HG03439 (cell line): ENCODE measurements at regions not wholly inside any gene's neighbourhood (a gene's known extent, or its start where the extent isn't known, plus 50 kb on each side); places are given as distances from the start of the nearest gene placed in this dataset.
"Not testable (repeated sequence)": the region's sequence is repeated elsewhere in the genome, so short reads cannot be mapped to it uniquely, and the experiment has no call there.

Experiments
- ATAC-seq: cut with Tn5 transposase; IDR thresholded peaks from one replicate; pipeline ENCODE4 v1.9.1; 2021; ENCODE audit warnings: mild to moderate bottlenecking, moderate library complexity; ENCODE audit not compliant: unreplicated experiment

DNA sequence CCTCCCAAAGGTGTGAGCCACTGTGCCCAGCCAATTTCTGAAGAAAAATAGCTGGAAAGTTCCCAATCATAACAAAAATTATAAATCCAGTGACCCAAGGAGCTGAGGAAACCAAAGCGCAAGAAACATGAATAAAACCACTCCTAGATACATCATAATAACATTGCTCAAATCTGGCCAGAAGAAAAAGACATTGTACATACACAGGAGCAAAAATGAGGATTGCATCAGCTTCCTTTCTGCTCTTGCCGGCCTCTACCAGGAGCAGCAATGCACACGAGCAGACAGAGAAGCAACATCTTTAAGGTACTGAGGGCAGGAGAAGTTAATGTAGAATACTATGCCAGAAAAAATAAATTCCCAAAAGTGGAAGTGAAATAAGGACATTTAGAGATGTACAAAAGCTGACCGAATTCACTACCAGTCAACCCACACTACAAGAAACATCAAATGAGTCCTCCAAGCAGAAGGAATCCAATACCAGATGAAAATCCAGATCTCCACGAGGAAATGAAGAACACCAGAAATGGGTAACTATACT is 127.0 kb upstream of the NBPF11 start:
- ATAC-seq: not testable (repeated sequence)

DNA sequence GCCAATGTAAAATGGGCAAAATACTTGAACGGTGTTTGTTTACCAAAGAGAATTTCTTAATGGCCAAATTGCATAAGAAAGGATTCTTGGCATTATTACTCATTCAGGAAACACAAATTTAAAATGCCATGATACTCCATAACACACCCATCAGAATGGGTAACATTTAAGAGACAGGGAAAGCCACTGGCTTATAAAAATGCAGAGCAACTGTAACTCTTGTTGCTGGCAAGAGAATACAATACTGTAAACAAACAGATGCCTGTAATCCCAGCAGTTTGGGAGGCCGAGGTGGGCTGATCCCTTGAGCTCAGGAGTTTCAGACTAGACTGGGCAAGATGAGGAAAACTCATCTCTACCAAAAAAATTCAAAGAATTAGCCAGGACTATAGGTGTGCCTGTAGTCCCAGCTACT is 125.8 kb upstream of the NBPF11 start:
- ATAC-seq: not testable (repeated sequence)

DNA sequence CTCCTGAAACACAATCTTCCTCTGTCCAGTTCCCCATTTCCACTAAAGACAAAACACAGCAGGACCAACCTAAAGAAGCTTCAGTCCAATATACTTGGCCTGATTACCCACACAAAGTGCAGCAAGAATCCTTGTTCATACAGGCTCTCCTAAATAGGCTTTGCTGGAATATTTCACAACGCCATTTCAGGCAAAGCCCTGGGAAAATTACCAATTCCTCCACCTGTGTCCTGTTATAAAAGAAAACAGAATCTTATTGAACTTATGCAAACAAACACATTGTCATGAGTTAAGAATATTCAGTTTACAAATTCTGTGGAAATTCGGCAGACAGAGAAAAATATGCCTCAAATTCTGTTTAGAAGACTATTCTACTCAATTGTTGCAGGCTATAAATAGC is 115.0 kb upstream of the NBPF11 start:
- not testable (repeated sequence) for ATAC-seq

DNA sequence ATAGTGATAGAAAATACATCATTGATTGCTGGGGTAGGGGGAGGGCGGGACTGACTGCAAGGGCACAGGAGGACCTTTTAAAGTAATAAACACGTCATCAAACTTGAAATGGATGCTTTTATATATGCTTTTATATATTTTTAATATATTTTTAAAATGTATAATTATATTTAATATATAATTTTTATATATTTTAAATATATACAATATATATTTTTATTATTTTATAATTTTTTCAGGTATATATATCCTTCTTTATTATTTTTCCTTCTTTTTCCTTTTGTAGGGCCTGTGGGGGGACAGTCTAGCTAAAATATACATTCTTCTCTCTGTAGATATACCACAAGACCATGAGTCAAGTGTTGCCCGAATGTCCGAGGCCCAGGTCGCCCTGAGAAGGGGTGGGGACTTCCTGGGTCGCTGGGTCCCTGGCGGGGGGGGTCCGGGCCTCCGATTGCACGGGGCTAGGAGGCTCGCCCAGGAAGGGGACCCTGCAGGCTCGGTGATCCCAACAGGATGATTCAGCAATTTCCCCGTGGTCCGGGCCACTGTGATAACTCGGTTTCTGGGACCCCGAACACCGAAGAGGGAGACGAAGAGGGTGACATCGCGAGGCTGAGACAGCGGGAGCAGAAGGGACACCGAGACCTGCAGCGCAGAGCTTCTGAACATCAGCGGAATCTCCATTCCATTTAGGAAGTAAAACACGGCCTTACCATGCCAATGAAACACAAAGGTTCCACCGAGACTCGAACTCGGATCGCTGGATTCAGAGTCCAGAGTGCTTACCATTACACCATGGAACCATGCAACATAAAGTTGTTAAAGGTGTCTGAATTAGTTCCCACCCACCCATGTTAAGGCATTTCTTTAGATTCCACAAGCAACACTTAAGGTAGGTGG is 112.5 kb upstream of the NBPF11 start:
- ATAC-seq: no peak

DNA sequence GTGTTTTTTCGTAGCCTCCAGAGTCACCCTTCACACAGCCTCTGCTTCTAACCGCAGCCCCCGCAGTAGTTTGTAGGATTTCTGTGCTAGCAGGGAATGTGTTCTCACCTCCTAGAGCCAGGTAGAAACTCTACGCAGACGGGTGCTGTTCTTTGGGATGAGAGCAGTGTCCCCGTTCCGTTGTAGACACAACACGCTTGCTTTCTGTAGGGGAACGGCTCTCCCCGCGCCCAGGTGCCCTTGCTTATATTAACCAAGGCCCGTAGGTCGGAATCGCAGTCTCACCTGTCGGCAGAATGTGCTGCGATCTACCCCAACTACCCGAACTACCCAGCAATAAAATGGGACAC is 111.8 kb upstream of the NBPF11 start:
- no peak for ATAC-seq

DNA sequence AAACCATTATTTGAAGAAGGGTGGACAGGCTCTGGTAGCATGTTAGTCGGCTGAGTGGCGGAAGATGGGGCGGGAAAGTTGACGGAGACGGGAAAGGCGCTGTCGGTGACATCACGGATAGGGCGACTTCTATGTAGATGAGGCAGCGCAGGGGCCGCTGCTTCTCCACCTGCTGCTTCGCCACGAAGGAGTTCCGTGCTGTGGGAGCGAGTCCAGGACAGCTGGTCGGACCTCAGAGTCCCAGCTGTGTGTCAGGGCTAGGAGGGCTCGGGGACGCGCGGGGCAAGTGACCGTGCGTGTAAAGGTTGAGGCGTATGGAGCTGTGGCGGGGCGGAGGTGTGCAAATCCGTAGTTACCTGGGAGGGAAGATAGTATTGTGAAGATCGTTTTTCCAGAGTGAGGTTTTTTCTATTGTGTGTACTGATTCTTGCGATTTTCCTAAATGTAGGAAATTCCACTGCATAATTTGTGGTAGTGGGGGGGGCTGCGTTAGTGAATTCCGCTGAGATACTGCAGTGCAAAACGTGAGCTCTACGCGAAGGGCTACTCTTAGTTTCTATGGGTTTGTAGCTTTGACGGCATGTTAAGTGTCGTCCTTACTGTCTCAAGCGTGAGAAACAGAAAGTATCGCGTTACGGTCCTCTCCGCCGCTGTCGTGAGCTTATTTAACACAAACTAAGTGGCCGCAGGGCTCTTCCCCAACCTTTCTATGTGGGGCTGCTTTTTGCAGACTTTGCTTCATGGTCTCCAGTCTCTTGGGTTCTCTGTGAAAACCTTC is 111.2 kb upstream of the NBPF11 start:
- peak; percentile 82 for ATAC-seq

DNA sequence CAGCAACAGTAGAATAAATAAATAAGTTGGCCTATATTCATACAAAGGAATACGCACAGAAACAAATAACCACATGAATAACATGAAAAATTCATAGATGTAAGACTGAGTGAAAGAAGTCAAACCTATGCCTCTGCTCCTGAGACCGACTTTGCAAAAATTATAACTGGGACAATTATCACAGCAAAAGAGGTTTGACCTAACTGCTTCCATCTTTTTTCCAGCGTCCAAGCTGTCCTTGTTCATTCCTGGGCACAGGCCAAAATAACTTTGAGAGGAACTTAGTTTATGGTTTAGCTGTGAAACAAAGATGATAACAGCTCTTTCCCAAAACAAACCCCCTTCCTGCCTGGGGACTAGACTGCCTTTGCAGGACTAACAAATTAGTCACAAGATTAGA is 109.6 kb upstream of the NBPF11 start:
- not testable (repeated sequence) for ATAC-seq

DNA sequence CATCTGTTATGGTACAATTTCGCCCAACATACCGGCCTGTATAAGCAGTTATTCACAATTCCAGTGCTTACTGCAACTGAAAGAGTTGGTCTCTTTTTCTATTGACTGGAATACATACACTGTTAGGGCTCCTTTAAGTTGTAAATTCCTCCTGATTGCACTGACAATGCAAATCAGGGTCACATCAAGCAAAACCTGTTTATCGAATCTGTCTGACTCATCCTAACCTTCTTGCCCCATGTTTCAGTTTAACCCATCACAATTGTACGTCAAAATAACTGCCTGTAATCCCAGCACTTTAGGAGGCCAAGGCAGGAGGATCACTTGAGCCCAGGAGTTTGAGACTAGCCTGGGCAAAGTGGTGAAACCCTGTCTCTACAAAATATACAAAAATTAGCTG is 105.8 kb upstream of the NBPF11 start:
- ATAC-seq: not testable (repeated sequence)

DNA sequence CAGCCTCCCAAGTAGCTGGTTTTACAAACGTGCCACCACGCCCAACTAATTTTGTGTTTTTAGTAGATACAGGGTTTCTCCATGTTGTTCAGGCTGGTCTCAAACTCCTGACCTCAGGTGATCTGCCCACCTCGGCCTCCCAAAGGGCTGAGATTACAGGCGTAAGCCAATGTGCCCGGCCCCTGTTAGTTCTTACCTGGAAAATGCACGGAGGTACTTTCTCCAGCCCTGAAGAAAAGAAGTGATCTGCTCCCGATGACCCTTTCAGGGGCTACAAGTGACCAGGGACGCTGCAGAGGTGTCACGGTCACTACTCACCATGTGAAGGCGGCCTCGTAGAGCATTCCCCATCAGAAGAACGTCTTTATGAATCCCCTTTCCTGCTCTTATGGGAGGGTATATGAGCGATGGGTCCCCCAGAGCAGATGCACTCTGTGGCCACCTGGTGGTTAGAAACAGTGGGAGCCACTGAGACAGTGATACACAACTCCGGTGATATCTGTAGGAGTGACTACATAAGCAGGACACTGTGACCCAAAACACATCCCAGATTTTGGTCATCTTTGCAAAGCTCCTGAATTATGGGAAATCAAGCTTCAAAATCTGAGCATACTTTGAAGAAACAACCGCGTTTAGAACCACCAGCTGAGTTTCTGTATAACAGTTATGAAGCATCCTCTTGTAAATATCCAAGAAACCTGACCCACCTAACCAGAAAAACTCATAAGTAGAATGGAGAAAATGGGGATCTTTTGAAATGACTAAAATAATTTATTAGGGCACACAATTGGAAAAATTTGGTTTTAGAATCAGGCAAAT is 102.7 kb upstream of the NBPF11 start:
- ATAC-seq: not testable (repeated sequence)

DNA sequence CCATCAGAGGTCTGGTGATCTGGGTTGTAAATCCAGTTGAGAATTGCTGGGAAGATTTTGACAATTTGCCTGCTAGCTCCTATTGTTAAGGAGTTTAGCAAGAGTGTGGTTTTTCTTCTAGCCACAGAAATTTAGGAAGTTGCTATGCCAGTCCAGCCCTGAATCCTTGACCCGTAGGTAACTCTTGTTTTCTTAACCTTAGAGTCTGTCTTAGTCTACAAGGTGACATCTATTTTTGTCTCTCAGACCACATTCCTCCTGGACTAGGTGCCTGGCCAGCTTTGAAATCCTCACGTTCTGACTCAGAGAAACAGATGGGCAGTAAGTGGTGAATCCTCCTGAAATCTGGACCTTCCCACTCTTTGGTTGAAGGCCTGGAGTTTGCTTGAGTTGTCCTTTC is 101.7 kb upstream of the NBPF11 start:
- ATAC-seq: not testable (repeated sequence)

DNA sequence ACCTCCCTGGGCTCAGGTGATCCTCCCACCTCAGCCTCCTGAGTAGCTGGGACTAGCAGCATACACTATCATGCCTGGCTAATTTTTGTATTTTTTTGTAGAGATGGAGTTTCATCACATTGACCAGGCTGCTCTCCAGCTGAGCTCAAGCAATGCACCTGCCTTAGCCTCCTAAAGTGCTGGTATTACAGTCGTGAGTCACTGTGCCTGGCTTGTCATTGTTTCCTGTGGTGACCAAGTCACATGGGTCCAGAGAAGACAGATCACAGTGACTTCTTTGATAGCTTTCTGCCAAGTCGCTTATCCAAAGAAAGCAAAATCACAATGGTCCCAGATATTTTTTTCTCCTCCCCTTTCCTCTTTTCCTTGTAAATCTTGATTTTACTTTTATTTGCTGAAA is 96.7 kb upstream of the NBPF11 start:
- not testable (repeated sequence) for ATAC-seq

DNA sequence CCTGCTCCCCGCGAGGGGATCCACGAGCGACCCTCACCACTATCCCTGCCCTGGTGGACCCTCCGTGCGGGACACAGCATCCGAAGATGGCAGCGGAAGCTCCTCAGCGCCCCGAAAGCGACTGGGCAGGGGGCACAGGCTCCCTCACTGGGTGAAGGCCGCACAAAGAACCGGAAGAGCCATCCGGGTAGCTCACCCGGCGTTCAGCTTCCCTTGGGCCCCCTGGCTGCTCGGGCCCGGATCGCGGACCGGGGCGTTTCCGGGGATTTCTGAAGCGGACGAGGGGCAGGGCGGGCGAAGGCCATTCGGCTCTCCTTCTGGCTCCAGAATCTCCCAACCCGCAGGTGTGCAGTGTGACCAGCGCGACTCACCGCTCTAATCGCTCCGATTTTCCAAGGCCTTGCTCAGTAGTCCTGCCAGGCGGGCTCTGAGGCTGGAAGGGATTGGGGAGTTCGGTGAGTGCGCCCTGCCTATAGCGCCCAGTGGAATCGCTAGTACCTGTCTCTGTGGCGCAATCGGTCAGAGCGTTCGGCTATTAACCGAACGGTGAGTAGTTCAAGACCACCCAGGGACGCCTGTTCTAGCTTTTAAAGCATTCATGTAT is 94.3 kb upstream of the NBPF11 start:
- not testable (repeated sequence) for ATAC-seq

DNA sequence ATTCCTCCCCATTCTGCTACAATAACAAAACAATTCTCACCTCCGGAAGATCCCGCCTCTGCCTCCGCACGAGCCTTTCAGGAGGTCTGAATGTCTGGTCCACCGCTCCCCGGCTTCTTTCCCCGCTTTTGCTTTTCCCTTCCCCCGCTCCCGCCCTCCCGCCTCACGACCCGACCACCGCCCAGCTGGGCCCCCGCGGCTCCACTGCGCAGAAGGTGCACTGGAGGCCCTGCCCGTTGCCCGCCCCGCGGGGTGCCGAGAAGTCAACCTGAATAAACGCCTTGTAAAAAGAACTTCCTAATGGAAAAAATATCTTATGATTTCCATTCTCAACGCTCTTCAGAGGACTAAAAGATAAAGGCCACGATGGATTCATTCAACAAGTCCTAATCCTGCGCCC is 93.8 kb upstream of the NBPF11 start:
- not testable (repeated sequence) for ATAC-seq

DNA sequence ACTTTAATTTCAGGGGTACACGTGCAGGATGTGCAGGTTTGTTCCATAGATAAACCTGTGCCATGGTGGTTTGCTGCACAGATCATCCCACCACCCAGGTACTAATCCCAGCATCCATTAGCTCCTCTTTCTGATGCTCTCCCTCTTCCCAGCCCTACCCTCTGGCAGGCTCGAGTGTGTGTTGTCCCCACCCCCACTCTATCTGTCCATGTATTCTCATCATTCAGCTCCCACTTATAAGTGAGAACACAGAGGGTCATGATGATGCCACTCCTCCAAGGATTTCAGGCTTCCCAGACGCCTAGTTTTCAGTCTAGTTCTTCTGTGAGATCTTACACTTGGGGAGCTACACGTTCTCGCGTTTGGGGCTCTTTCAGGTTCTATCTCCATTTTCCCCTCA is 93.4 kb upstream of the NBPF11 start:
- ATAC-seq: not testable (repeated sequence)

DNA sequence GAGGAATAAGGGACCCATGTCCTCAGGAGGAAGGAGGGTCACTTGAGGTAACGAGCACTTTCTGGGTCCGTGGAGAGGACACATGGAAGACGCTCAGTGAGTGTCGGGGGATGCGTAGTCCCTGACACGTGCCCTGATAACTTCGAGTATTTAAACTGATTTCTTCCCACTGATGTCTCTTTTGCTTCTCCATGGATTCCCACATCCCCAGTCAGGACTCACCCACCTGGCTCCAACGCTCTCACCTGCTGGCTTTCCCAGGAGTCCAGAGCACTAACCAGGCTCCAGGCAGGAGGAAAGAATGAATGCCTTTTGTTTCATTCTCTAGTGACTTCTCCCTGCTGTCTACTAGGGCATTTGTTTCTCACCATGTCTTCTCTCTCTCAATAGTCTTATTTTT is 81.2 kb upstream of the NBPF11 start:
- not testable (repeated sequence) for ATAC-seq

DNA sequence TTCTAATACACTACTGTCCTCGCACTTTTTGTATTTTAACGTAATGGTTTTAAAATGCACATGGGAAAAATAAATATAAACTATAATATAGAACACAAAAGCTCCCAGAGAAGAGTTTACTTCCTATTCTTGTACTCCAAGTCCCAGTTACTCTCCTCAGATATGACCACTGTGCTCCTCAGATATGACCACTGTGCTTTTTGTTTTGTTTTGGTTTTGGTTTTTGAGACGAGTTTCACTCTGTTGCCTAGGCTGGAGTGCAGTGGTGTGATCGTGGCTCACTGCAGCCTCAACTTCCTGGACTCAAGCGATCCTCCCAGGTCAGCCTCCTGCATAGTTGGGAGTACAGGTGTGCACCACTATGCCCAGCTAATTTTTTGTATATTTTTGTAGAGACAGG is 76.8 kb upstream of the NBPF11 start:
- not testable (repeated sequence) for ATAC-seq

DNA sequence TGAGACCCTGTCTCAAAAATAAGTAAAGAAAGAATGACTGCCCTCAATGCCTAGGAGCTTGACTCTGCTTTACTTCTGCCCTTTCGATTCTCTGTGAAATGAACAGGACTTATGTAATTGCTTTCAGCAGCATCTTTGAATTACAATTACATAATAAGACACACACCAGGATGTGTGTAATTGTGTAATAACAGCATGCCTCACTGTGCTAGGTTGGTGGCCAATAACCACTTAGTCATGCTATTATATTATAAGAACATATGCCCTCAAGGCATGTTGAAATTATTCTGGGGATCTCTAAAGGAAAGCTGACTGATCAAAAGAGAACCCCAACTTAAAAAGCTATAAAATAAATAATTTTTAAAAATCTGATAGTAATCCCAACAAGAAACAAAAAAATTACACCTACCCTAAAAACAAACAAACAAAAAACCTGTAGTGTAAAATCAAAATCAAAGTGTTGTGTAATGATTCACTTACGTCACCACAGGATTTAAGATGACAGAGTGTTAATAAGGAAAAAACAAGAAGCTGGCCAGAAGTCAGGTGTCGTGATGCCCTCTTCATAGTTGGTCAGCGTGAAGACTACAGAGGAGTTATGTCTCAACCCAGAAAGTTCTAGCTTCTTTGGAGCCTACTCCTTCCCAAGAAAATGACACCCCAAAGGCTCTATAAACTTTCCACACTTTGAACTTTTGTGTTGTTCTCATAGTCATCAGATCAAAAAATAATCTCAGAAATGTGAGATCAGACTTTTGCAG is 70.5 kb upstream of the NBPF11 start:
- not testable (repeated sequence) for ATAC-seq

DNA sequence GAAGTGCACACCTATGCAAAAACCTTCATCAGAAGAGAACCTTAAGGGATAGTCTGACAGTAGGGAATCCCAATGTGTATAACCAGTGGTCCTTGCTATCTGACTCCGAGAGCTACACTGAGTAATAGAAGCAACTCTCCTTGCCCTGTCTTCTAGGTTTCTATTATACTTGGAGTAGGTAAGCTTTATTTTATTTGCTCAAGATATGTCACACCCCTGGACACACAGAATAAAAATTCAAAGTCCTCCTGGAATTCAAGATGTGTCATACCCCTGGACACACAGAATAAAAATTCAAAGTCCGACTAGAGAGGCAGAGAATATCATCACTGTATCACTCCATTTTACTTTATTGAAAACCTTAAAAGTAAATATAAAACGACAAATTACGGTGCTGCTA is 69.5 kb upstream of the NBPF11 start:
- not testable (repeated sequence) for ATAC-seq

DNA sequence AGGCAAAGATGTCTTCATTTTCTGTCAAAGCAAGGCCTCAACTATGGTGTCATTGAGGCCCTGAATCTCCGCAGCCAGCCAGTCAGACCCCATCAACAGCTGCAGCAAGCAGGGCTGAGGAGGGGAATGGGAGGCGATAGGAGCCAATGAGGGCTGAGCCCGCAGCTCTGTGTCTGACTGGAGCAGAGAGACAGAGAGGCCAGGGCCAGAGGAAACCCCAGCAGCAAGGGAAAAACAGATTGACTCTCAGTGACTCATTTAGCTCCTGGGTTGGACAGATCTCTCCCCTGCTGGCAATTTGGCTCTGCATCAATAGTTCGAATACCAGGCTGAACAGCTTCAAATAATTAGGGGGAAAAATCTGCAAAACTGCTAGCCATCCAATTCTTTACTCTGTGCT is 67.1 kb upstream of the NBPF11 start:
- not testable (repeated sequence) for ATAC-seq

DNA sequence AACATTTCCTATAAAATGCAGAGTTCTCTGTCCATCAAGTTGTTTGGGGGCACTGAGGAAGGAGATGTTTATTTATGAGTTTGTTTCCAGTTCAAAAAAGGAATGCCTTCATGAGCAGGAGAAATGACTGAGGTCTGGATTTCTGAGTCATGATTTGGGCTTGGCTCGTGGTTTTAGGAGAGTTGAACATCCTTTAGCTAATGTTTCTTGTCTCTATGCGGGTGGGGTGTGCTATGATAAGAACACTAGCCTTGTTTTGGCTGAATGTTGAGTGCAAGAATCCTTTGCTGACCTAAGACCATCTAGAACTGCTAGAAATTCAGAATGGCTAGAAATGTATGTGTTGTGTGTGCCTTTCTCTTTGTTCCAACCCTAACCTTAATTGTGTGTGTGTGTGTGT is 59.1 kb upstream of the NBPF11 start:
- ATAC-seq: not testable (repeated sequence)
